ENCODE measurements at regions not wholly inside any gene's neighbourhood (a gene's known extent, or its start where the extent isn't known, plus 50 kb on each side); places are given as distances from the start of the nearest gene placed in this dataset.

GRCh38 chr5:104539618-104540350 is 977.2 kb upstream of the NUDT12 start:
- TF ChIP-seq TAF1 (IDR thresholded peaks at IDR 0.05; ENCODE audit: borderline replicate concordance, insufficient read depth, low read length) = no peak
- TF ChIP-seq POLR2AphosphoS5 (IDR thresholded peaks at IDR 0.05; ENCODE audit: low read depth, low read length) = no peak
- no peak for TF ChIP-seq REST (IDR thresholded peaks at IDR 0.05; ENCODE audit: insufficient read depth in 1 of 2, low read depth in 2 of 2, low read length in 2 of 2)
- no peak for TF ChIP-seq FOXP2 (optimal IDR thresholded peaks at IDR 0.05; ENCODE audit: borderline replicate concordance, extremely low read depth, extremely low read length, insufficient read depth)
- no peak for TF ChIP-seq SIN3A (IDR thresholded peaks at IDR 0.05; ENCODE audit: borderline replicate concordance, insufficient read depth, low read length)

- TF ChIP-seq FOXP2 (optimal IDR thresholded peaks at IDR 0.05; ENCODE audit: borderline replicate concordance, extremely low read depth, extremely low read length, insufficient read depth) = no peak
- TF ChIP-seq TAF1 (IDR thresholded peaks at IDR 0.05; ENCODE audit: borderline replicate concordance, insufficient read depth, low read length) = no peak
- no peak for TF ChIP-seq REST (IDR thresholded peaks at IDR 0.05; ENCODE audit: insufficient read depth in 1 of 2, low read depth in 2 of 2, low read length in 2 of 2)
- TF ChIP-seq POLR2AphosphoS5 (IDR thresholded peaks at IDR 0.05; ENCODE audit: low read depth, low read length) = no peak
- no peak for TF ChIP-seq SIN3A (IDR thresholded peaks at IDR 0.05; ENCODE audit: borderline replicate concordance, insufficient read depth, low read length)
Measured at GRCh38 chr5:104538734-104539133, 976.1 kb upstream of the NUDT12 start.

DNA sequence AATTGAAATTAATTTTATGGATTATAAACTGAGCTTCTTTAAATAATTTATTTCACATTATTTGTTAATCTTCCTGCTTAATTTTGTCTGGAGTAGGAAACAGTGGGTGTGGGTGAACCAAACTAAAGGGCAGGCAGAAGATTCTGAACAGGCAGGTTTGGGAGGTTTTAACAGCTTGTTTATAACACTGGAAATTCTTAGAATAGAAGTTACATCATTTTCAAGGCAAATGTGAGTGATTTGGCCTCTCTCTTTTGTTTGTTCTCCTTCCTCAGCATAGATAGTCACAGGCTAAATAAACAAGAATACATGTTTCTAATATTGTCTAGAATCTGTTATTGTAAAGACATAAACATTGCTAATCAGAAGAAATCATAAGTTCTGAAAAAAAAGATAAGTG is 970.9 kb upstream of the NUDT12 start:
- TF ChIP-seq REST (IDR thresholded peaks at IDR 0.05; ENCODE audit: insufficient read depth in 1 of 2, low read depth in 2 of 2, low read length in 2 of 2) = no peak

DNA sequence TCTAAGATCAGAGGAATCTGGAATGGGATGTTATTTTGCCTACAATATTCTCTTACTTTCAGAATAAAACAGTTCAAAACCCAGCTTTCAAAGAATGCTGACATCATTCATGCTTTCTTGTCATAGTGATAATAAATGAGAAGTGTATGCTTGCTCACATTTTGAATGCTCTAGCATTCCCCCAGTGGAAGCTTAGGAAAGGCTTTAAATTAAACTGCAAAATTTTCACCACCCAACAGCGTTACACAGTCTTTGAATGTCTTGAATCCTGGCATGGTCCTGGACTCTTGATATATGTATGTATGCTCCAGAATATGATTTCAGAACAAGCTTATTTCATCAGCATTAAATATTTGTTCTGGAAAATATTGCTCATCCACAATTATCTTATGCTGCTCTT is 964.3 kb upstream of the NUDT12 start:
- no peak for TF ChIP-seq POLR2AphosphoS5 (IDR thresholded peaks at IDR 0.05; ENCODE audit: low read depth, low read length)
- no peak for TF ChIP-seq REST (IDR thresholded peaks at IDR 0.05; ENCODE audit: insufficient read depth in 1 of 2, low read depth in 2 of 2, low read length in 2 of 2)
- TF ChIP-seq TAF1 (IDR thresholded peaks at IDR 0.05; ENCODE audit: borderline replicate concordance, insufficient read depth, low read length) = no peak
- no peak for TF ChIP-seq SIN3A (IDR thresholded peaks at IDR 0.05; ENCODE audit: borderline replicate concordance, insufficient read depth, low read length)
- TF ChIP-seq FOXP2 (optimal IDR thresholded peaks at IDR 0.05; ENCODE audit: borderline replicate concordance, extremely low read depth, extremely low read length, insufficient read depth) = no peak

DNA sequence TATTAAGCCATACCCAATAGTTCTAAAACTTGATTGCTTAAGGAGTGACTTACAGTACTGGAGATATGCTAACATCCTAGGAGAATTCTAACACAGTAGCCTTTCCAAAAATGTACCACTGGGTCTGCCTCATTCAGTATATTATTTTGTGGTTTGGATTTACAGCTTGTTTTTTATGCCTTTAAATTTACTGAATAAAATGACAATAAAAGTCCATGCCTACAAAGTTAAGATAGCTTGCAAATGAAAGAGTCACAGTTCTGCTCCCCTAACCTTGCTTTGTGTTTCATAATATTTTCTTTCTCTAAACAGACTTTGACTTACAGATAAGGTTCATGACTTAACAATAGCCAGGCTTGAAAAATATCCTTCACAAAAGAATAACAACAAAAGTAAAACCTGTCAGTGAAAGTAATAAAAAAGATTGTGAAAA is 951.1 kb upstream of the NUDT12 start:
- TF ChIP-seq TAF1 (IDR thresholded peaks at IDR 0.05; ENCODE audit: borderline replicate concordance, insufficient read depth, low read length) (no peak), SIN3A (IDR thresholded peaks at IDR 0.05; ENCODE audit: borderline replicate concordance, insufficient read depth, low read length) (no peak), REST (IDR thresholded peaks at IDR 0.05; ENCODE audit: insufficient read depth in 1 of 2, low read depth in 2 of 2, low read length in 2 of 2) (no peak), FOXP2 (optimal IDR thresholded peaks at IDR 0.05; ENCODE audit: borderline replicate concordance, extremely low read depth, extremely low read length, insufficient read depth) (no peak), POLR2AphosphoS5 (IDR thresholded peaks at IDR 0.05; ENCODE audit: low read depth, low read length) (no peak)

Data from PFSK-1 (cell line).